ENCODE measurements at regions not wholly inside any gene's neighbourhood (a gene's known extent, or its start where the extent isn't known, plus 50 kb on each side); places are given as distances from the start of the nearest gene placed in this dataset.

GRCh38 chr12:91361864-91362263, 179.2 kb upstream of the DCN start:
- TF ChIP-seq CTCF (IDR thresholded peaks at IDR 0.05 in 8 of 11, conservative IDR thresholded peaks at IDR 0.05 in 3 of 11) (peak in 10 of 11 experiments; percentile 26 to 63 (median 50)), POLR2AphosphoS5 (IDR thresholded peaks at IDR 0.05) (no peak), POLR2A (IDR thresholded peaks at IDR 0.05) (no peak)
- 32 to 41% (median 35%) methylated on average over 5 of the region's 5 CpGs for WGBS, 5 donors
- Histone ChIP-seq H3K9me3 (no peaks in the 10 kb centered on the region), H3K27ac (no peak overlapping the region), H3K4me3 (no peak overlapping the region), H3K4me1 (peaks cover 0 to 9% (median 3%) of the 10 kb centered on the region in 6 donors), H3K36me3 (no peaks in the 10 kb centered on the region), H3K27me3 (replicated peaks in 1 of 7) (no peaks in the 10 kb centered on the region)
- intact Hi-C loops (cut with DNase I; ENCODE audit: low total_unique reads) = no loop called here
- DNase-seq = no peak

GRCh38 chr12:91357381-91357780, 174.8 kb upstream of the DCN start:
- no peaks in the 10 kb centered on the region for H3K27me3 ChIP-seq (replicated peaks in 1 of 7)
- intact Hi-C loops (cut with DNase I; ENCODE audit: low total_unique reads) = loop anchor here (10.0 kb wide), 1 partner anchor 383 kb away; no protein-coding TSS in a partner anchor
- DNase-seq = no peak
- TF ChIP-seq CTCF (IDR thresholded peaks at IDR 0.05 in 8 of 11, conservative IDR thresholded peaks at IDR 0.05 in 3 of 11) = no peak
- TF ChIP-seq POLR2A (IDR thresholded peaks at IDR 0.05) = no peak
- no peak for TF ChIP-seq POLR2AphosphoS5 (IDR thresholded peaks at IDR 0.05)
- WGBS, 5 donors = 53 to 77% (median 74%) methylated on average over 2 of the region's 2 CpGs
- no peak overlapping the region for H3K4me3 ChIP-seq
- H3K9me3 ChIP-seq = no peaks in the 10 kb centered on the region
- H3K4me1 ChIP-seq = peaks cover 0 to 12% (median 5%) of the 10 kb centered on the region in 6 donors
- no peaks in the 10 kb centered on the region for H3K36me3 ChIP-seq
- no peak overlapping the region for H3K27ac ChIP-seq

GRCh38 chr12:91356405-91356804, 173.8 kb upstream of the DCN start:
- DNase-seq = no peak
- intact Hi-C loops (cut with DNase I; ENCODE audit: low total_unique reads) = loop anchor here (10.0 kb wide), 1 partner anchor 382 kb away; no protein-coding TSS in a partner anchor
- no peak for TF ChIP-seq POLR2A (IDR thresholded peaks at IDR 0.05)
- no peak for TF ChIP-seq CTCF (IDR thresholded peaks at IDR 0.05 in 8 of 11, conservative IDR thresholded peaks at IDR 0.05 in 3 of 11)
- no peak for TF ChIP-seq POLR2AphosphoS5 (IDR thresholded peaks at IDR 0.05)
- Histone ChIP-seq H3K27me3 (replicated peaks in 1 of 7) (no peaks in the 10 kb centered on the region), H3K9me3 (no peaks in the 10 kb centered on the region), H3K36me3 (no peaks in the 10 kb centered on the region), H3K4me1 (peaks cover 0 to 5% (median 0%) of the 10 kb centered on the region in 6 donors), H3K4me3 (no peak overlapping the region), H3K27ac (no peak overlapping the region)
- WGBS, 5 donors = 76 to 90% (median 80%) methylated on average over 1 of the region's 1 CpG

- TF ChIP-seq POLR2A (IDR thresholded peaks at IDR 0.05) (no peak), CTCF (IDR thresholded peaks at IDR 0.05 in 8 of 11, conservative IDR thresholded peaks at IDR 0.05 in 3 of 11) (peak; percentile 32 to 75 (median 67)), POLR2AphosphoS5 (IDR thresholded peaks at IDR 0.05) (no peak)
- peak overlapping the region in 4 of 8 donors; percentile 3 to 51 (median 22) for H3K27ac ChIP-seq
- H3K27me3 ChIP-seq (replicated peaks in 1 of 7) = no peaks in the 10 kb centered on the region
- H3K4me1 ChIP-seq = peaks cover 0 to 5% (median 0%) of the 10 kb centered on the region in 6 donors
- peak; percentile 73 for DNase-seq
- 36 to 43% (median 39%) methylated on average over 8 of the region's 8 CpGs for WGBS, 5 donors
- H3K4me3 ChIP-seq = no peak overlapping the region
- H3K36me3 ChIP-seq = no peaks in the 10 kb centered on the region
- intact Hi-C loops (cut with DNase I; ENCODE audit: low total_unique reads) = loop anchor here (10.0 kb wide), 1 partner anchor 381 kb away; no protein-coding TSS in a partner anchor
- no peaks in the 10 kb centered on the region for H3K9me3 ChIP-seq
Observed at GRCh38 chr12:91355150-91356006, 172.8 kb upstream of the DCN start.
